OCI-LY7 (cell line): ENCODE measurements at regions not wholly inside any gene's neighbourhood (a gene's known extent, or its start where the extent isn't known, plus 50 kb on each side); places are given as distances from the start of the nearest gene placed in this dataset.

Experiments used
- CTCF ChIP-seq: fragments of 200-600 bp; sonication (generic); conservative IDR thresholded peaks from 2 replicates; pipeline ENCODE4 v1.5.1; 2014; ENCODE audit warnings: mild to moderate bottlenecking, antibody characterized with exemption, low read length, moderate library complexity, mixed read lengths
- EZH2phosphoT487 ChIP-seq: fragments of 200-600 bp; sonication (generic); IDR thresholded peaks from 2 replicates; pipeline ENCODE4 v1.6.1; 2018; ENCODE audit warnings: low read depth, borderline replicate concordance, mild to moderate bottlenecking, mixed run types, antibody characterized with exemption, low read length, moderate library complexity, mixed read lengths

- TF ChIP-seq CTCF (no peak), EZH2phosphoT487 (no peak)
These were observed 133.7 kb upstream of the TSC22D2 start for GRCh38 chr3:150274372-150274771.
